ENCODE measurements at regions not wholly inside any gene's neighbourhood (a gene's known extent, or its start where the extent isn't known, plus 50 kb on each side); places are given as distances from the start of the nearest gene placed in this dataset.

DNA sequence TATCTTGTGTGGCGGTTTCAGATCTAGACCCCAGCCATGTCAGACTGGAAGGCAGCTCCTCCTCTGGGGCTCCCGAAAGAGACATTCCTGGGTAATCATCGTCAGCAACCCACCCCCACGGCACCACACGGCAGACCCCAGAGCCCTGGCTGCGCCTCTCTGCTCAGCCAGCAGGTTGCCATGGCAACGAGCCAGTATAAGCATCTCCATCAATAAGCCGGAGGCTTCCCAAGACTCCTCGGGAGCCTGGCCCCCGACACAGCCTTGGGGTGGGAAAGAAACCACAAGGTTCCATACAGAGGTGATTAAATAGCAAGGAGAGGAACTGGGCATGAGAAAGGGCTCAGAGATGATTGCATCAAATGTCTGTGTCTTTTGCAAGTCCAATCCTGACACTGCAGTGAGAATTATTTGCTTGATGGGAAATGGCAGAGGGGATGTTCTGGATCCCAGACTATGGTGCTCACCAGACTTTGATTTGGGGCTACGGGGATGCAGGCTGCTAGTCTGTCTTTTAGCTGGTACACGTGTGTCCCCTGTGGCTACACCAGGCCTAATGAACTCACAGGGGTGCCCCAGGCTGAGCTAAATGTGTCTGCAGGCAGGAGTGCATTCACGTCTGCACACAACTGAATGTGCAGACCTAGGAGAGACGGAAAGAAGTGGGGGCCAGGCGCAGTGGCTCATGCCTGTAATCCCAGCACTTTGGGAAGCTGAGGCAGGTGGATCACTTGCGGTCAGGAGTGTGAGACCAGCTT is 320.5 kb upstream of the TNRC6C start:
- no peak for DNase-seq

DNA sequence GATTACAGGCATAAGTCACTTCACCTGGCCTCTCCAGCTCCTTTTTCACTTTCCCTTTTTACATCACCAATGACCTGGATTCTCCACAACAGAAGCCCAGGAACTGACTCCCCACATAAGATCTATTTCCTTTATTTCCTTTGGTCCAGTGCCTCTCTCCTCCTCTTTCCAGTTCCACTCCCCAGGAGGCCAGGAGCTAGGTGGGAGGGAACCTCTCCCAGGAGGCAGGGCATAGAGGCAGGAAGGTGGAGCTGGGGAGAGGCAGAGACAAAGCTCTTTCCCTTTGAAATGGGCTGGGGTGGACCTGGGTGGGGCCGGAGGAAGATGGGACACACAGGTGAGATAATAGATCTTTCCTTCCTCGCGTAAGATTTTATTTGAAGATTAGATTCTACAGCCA is 318.3 kb upstream of the TNRC6C start:
- DNase-seq, result no peak

- no peak for DNase-seq
Measured at GRCh38 chr17:77640916-77641605, 317.4 kb upstream of the TNRC6C start.

DNA sequence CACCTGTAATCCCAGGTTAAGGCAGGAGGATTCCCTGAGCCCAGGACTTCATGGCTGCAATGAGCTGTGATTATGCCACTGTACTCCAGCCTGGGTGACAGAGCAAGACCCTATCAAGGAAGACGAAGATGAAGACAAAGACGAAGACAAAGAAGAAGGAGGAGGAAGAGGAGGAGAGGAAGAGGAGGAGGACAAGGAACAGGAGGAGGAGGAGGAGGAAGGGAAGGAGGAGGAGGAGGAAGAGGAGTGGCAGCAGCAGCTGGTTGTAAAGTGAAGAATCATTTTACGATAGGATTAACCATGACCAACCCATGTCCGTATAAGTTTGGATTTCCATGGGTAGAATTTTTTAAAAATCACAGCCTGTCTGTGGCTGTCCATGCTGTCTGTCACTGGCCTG is 316.8 kb upstream of the TNRC6C start:
- no peak for DNase-seq

- DNase-seq, result no peak
Measured at GRCh38 chr17:77644181-77645071, 314.1 kb upstream of the TNRC6C start.

- no peak for DNase-seq
Measured at GRCh38 chr17:77645072-77646045, 313.1 kb upstream of the TNRC6C start.

GRCh38 chr17:77646046-77646430 is 312.5 kb upstream of the TNRC6C start:
- DNase-seq, result no peak

GRCh38 chr17:77647531-77647930 is 311.0 kb upstream of the TNRC6C start:
- no peak for DNase-seq

GRCh38 chr17:77649717-77650211 is 308.7 kb upstream of the TNRC6C start:
- no peak for DNase-seq

DNA sequence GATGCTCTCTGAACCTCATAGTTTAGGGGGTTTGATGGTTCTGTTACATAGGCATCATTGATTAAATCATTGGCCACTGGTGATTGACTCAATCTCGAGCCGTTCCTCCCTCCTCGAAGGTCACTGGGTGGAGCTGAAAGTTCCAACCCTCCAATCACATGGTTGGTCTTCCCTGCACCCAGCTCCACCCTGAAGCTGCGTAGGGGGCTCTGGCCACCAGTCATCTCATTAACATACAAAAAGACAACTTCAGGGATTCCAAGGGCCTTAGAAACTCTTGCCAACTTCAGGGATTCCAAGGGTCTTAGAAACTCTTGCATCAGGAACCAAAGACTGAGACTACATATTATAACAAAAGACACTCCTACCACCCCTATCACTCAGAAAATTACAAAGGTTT is 306.5 kb upstream of the TNRC6C start:
- no peak for DNase-seq

GRCh38 chr17:77654296-77654695 is 304.2 kb upstream of the TNRC6C start:
- DNase-seq, result no peak

DNA sequence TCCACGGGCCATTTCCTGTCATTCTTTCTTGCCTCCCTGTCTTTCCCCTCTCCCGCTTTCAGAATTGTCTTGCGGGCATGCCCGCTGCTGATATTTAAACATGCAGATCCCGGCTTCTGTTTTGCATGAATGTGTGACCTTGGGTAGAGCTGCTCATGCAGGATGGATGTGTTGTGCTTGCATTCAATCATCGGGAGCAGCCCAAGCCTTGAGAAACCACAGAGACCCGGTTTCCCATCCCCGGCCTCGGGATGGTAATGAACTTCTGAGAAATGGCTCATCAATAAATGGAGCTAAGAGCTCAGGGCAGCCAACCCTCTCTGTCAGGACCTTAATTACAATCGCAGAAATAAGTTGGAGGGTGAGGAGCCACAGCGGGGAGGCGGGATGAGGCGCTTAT is 303.7 kb upstream of the TNRC6C start:
- no peak for DNase-seq

DNA sequence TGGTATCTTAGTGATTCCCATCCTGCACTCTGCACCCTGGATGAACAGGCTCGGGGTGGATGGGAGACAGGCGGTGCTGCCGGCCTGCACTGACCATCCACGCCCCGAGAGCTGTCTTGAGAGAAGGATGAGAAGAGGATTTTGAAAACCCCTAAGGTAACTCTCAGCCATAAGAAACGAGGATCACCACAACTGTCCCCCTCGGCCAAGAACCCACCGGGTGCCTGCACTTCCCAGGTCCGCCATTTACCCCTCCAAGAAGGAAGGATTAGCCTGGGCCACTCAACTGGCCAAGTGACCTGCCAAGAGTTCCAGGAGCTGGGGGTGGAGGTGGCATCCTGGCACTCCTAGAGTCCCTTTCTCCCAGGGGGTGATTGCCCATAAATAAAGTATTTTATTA is 302.4 kb upstream of the TNRC6C start:
- no peak for DNase-seq

DNA sequence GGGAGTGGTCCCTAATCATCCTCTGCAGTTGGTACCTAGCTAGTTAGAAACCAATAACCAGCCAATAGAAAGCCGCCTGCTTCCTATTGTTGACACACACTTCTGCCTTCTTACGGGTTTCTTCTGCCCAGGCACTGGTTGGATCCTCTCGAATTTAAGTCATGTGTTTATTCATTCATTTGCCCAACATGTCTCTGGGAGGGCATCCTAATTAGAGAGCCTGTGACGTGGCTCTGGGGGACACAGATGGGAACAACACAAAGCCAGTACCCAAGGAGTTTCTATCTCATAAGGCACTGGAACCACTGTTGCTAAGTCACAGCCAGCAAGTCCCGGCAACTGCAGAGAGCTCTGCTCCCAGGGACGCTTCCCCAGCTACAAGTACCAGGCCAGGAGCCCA is 300.7 kb upstream of the TNRC6C start:
- no peak for DNase-seq

GRCh38 chr17:77660524-77660923 is 298.0 kb upstream of the TNRC6C start:
- DNase-seq, result no peak

DNA sequence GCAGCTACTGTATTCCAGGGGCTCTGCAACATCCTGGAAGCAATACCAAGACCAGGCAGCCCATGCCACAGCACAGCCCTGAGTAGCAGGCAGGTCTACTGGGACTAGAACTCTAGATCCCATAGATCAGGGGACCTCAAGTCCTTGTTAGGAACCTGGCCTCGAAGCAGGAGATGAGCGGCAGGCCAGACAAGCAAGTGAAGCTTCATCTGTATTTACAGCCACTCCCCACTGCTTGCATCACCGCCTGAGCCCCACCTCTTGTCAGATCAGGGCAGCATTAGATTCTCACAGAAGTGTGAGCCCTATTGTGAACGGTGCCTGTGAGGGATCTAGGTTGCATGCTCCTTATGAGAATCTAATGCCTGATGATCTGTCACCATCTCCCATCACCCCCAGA is 295.7 kb upstream of the TNRC6C start:
- no peak for DNase-seq

DNA sequence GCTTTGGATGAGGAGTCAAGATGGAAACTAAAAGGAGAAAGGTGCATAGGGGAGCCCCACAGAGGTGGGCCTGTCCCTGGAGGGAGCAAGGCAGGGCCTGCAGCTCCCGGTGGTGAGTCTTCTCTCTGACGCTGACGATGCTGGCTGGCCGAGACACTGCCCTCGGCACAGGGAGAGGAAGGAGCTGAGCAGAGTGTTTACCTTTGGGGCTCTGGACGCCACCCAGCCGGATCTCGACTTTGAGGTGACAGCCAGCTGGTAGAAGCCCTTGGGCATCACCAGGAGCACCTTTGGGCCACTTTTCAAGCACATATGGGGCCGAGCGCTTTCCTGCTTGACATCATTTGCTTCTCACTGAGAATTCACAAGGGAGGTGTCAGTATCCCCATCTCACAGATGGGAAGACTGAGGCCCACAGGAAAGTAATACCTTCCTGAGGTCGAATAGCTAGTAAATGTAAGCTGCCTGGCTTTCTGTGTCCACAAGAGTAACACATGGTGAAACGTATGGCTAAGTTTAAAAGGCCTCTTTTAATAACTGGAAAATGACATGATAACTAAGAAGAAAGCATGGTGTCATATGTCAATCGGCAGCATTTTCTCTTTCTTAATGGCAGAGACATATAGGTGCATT is 294.3 kb upstream of the TNRC6C start:
- no peak for DNase-seq

GRCh38 chr17:77665833-77666232 is 292.7 kb upstream of the TNRC6C start:
- DNase-seq, result no peak

- DNase-seq, result no peak
Measured at GRCh38 chr17:77666462-77666861, 292.0 kb upstream of the TNRC6C start.

DNA sequence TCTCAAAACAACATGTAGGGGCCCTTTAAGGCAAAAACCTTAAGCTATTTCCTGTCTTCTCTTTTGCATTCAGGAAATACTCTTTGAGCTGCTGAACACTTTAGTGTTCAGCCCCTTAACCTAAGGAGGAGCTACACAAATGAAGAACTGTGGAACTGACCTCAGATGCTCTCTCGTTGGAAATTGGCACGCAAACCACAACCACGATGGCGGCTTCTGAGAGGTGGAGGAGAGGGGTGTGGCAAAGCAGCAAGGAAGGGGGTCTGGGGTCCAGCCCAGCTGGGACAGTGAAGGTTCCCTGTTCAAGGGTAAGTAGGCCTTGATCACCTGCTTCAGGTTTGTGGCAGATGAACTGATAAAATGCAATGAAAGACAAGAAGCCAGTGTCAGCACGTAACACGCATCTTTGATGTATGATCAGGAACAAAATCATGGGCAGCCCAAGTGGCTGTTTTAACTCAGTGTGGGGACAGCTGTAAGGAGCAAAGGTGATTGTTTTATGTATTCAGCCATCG is 291.6 kb upstream of the TNRC6C start:
- DNase-seq, result no peak

- DNase-seq, result no peak
Measured at GRCh38 chr17:77667478-77667877, 291.0 kb upstream of the TNRC6C start.

DNA sequence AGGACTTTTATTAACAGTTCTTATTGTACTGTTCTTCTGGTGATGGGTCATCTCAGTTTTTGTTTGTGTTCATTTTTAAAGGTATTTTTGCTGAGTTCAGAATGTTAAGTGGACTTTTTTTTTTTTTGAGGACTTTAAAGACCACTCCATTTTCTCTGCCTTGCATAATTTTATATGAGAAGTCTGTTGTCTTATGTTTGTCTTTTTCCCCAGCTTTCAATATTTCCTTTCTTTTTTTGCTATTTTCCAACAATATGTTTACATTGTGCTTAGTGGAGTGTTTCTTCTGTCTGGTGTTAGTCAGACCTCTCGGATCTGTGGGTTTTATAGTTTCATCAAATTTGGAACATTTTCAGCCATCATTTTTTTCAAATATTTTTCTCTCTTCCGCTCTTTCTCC is 290.0 kb upstream of the TNRC6C start:
- DNase-seq, result no peak
